GM19467 (cell line): ENCODE measurements at regions not wholly inside any gene's neighbourhood (a gene's known extent, or its start where the extent isn't known, plus 50 kb on each side); places are given as distances from the start of the nearest gene placed in this dataset.
A peak's percentile ranks its signal among the peaks of the same experiment; 100 is the strongest.
"Not testable (repeated sequence)": the region's sequence is repeated elsewhere in the genome, so short reads cannot be mapped to it uniquely, and the experiment has no call there.

ENCODE experiments used
- ATAC-seq: cut with Tn5 transposase; IDR thresholded peaks from one replicate; pipeline ENCODE4 v1.9.1; 2021; ENCODE audit warnings: mild to moderate bottlenecking, moderate library complexity; ENCODE audit not compliant: unreplicated experiment

GRCh38 chr7:82701949-82702348 is 258.4 kb upstream of the CACNA2D1 start:
- no peak for ATAC-seq

GRCh38 chr7:82700741-82701140 is 257.2 kb upstream of the CACNA2D1 start:
- ATAC-seq, result no peak

- no peak for ATAC-seq
These were observed 256.2 kb upstream of the CACNA2D1 start for GRCh38 chr7:82699773-82700186.

GRCh38 chr7:82697897-82698296 is 254.3 kb upstream of the CACNA2D1 start:
- ATAC-seq, result no peak

GRCh38 chr7:82696631-82697030 is 253.1 kb upstream of the CACNA2D1 start:
- no peak for ATAC-seq

GRCh38 chr7:82694022-82694421 is 250.4 kb upstream of the CACNA2D1 start:
- ATAC-seq, result no peak

- ATAC-seq, result no peak
These were observed 247.4 kb upstream of the CACNA2D1 start for GRCh38 chr7:82690929-82691328.

GRCh38 chr7:82685214-82685613 is 241.6 kb upstream of the CACNA2D1 start:
- no peak for ATAC-seq

GRCh38 chr7:82678716-82679115 is 235.1 kb upstream of the CACNA2D1 start:
- ATAC-seq, result no peak

GRCh38 chr7:82678259-82678658 is 234.7 kb upstream of the CACNA2D1 start:
- no peak for ATAC-seq

- ATAC-seq, result peak; percentile 63
These were observed 233.9 kb upstream of the CACNA2D1 start for GRCh38 chr7:82677493-82677892.

- ATAC-seq, result no peak
These were observed 233.3 kb upstream of the CACNA2D1 start for GRCh38 chr7:82676777-82677463.

- ATAC-seq, result no peak
These were observed 231.8 kb upstream of the CACNA2D1 start for GRCh38 chr7:82675396-82675795.

GRCh38 chr7:82674268-82674667 is 230.7 kb upstream of the CACNA2D1 start:
- ATAC-seq, result no peak

- ATAC-seq, result no peak
These were observed 228.5 kb upstream of the CACNA2D1 start for GRCh38 chr7:82672078-82672477.

GRCh38 chr7:82669141-82669540 is 225.6 kb upstream of the CACNA2D1 start:
- ATAC-seq, result no peak

GRCh38 chr7:82668676-82669075 is 225.1 kb upstream of the CACNA2D1 start:
- no peak for ATAC-seq

GRCh38 chr7:82665966-82666507 is 222.5 kb upstream of the CACNA2D1 start:
- ATAC-seq, result no peak

- no peak for ATAC-seq
These were observed 212.4 kb upstream of the CACNA2D1 start for GRCh38 chr7:82655965-82656364.

GRCh38 chr7:82650095-82650494 is 206.5 kb upstream of the CACNA2D1 start:
- ATAC-seq, result not testable (repeated sequence)

GRCh38 chr7:82633592-82633991 is 190.0 kb upstream of the CACNA2D1 start:
- ATAC-seq, result no peak

GRCh38 chr7:82631998-82632397 is 188.4 kb upstream of the CACNA2D1 start:
- no peak for ATAC-seq

GRCh38 chr7:82629583-82629982 is 186.0 kb upstream of the CACNA2D1 start:
- no peak for ATAC-seq
